ENCODE measurements at regions not wholly inside any gene's neighbourhood (a gene's known extent, or its start where the extent isn't known, plus 50 kb on each side); places are given as distances from the start of the nearest gene placed in this dataset.

- DNase-seq = no peak
Measured at GRCh38 chr6:145008715-145009114, 723.6 kb downstream of the UTRN start.

DNA sequence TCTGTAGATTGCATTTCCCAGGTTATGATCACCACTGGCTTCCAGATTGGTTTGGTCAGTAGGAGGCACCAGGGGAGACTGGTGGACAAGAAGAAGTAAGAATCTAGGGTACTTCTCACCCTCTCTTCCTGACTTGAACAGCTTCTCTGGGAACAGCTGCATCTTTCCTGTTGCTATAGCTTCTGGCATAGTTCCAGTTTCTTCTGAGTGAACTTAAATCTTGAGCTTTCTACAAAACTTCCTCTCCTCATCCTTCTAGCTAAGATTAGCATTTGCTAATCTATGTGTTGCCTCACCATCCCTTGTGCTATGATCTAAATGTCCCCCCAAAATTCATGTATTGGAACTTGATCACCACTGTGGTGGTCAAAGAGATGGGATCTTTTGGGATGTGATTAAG is 724.6 kb downstream of the UTRN start:
- DNase-seq = no peak

GRCh38 chr6:145012039-145012662 is 723.2 kb downstream of the EPM2A start:
- no peak for DNase-seq

GRCh38 chr6:145015739-145016558 is 719.4 kb downstream of the EPM2A start:
- DNase-seq = no peak

DNA sequence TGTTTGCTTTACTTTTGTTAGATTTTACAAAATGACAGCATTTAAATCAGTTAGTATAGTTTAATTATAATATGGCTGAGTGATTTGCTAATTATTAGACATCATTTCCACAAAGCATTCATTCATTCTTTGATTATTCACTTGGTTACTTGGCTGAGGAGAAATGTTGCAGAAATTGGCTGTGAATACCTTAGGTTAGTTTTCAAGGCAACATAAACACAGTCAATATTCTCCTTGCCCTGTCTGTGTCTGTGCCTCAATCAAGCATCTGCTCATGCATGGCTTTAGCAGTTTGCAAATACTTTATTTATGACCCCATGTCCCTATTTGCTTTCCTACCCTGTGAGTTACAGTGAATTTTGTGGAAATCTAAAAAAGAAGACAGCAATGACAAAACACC is 718.3 kb downstream of the EPM2A start:
- no peak for DNase-seq

DNA sequence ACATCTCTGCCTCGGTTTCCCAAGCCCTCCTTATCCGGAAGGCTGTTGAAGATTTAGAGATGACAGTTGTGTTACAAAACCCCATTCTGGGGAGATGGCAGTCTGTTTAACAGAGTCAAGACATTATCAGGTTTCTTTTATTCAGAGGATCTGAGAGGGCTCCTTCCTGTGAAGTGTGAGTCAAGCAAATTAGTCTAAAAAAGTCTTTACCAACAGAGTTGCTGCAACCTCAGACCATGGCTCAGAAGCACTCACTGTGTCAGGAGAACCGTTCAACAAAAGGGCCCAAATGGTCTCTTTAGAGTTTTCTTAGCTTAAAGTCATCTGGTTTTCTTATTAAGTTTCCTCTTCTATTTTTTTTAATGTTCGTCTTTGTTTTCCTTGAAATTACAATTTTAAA is 717.8 kb downstream of the EPM2A start:
- no peak for DNase-seq

DNA sequence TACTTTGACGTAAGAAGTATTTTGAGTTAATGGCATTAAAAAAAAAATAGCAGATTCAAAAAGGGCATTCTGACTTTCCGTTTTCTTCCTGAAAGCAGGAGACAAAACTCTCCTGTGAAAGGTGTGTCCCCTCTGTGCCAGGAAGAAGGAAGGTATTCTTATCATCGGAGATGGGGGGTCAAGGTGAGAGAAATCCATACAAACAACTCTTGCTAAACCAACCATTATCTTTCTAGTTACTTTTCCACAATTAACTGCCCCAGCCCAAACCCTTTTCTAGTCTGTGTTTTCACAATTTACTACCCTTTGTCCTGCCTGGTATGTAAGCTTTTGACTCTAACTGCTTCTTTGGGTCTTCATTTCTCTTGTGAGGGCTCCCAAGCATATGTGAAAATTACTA is 717.3 kb downstream of the EPM2A start:
- DNase-seq = no peak

GRCh38 chr6:145020114-145020513 is 715.2 kb downstream of the EPM2A start:
- no peak for DNase-seq

GRCh38 chr6:145020543-145020942 is 714.8 kb downstream of the EPM2A start:
- no peak for DNase-seq

GRCh38 chr6:145022199-145022796 is 713.0 kb downstream of the EPM2A start:
- DNase-seq = no peak

GRCh38 chr6:145023116-145023726 is 712.1 kb downstream of the EPM2A start:
- no peak for DNase-seq

GRCh38 chr6:145025488-145025887 is 709.8 kb downstream of the EPM2A start:
- no peak for DNase-seq

DNA sequence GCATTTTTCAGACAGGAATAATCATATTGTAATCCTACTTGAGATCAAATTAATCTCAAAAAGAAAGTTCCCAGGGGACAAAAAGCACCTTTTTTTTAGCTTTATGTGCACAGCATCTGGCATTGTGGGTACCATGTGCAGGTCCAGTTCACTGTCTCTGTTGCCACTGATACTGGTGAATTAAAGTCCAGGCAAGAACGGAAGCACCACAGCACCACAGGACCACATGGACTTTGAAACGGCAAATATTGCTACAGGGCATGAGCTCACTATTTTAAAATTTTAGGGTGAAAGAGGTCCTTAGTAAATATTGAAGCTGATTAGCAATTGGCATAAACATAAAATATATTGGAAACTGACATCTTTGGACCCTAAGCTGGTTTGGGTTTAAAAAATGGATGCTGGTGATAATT is 709.0 kb downstream of the EPM2A start:
- no peak for DNase-seq

- no peak for DNase-seq
Measured at GRCh38 chr6:145028144-145028818, 707.0 kb downstream of the EPM2A start.

GRCh38 chr6:145031001-145031400 is 704.3 kb downstream of the EPM2A start:
- DNase-seq = no peak

DNA sequence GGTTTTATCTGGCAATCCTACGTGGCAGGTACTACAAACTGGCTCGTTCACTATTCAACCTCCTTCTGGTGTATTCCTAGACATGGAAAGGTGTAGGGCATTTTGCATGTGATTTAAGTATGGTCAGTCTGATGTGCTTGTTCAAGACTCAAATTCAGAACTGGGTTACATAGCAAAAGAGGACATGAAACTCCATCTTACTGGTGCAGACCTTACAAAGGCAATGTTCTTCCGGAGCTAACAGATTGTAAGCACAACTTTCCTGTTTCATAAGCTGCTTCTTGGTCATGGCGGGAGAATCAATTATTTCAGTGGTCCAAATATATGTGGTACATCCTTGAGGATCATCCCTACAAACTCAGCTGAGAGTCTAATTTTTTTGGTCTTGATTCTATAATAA is 703.4 kb downstream of the EPM2A start:
- DNase-seq = no peak

DNA sequence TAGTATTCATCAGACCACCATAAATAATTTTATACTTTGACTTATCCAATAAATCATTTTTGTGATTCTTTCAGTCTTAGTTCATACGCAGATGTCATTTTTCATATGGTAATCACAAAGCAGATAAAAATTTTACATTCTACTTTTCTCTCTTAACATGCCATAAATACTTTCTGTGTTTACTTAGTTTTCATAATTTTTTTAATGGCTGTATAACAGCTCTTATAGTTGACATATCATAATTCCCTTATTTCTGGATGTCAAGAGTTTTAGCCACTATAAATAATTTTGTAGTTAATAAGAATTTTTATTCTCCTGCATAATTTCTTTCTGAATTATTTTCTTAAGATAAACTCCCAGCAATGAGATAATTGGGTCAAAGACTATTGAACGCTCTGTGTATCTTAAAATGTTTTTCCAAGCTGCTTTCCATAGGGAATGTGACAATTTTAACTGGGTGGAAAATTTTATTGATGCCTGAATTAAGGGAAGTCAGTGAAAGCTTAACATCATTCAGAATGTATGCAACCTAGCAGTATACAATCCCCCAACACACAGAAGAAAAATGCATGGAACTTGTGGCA is 702.7 kb downstream of the EPM2A start:
- no peak for DNase-seq

DNA sequence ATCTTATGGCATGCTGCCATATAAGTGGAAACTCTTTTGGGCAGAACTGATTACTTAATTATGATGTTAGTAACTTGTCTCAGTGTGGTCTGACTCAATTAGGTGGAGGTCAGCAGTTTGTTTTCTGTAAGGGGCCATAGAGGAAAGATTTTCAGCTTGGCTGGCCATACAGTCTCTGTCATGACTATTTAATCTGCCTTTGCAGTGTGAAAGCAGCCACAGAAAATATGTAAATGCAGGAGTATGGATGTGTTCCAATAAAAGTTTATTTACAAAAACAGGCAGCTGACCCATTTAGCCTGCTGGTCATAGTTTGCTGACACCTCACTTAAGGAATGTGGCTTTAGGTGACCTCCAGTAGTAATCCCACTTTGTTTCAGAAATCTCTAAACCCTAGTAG is 700.7 kb downstream of the EPM2A start:
- DNase-seq = no peak

- no peak for DNase-seq
Measured at GRCh38 chr6:145036236-145036635, 699.1 kb downstream of the EPM2A start.

- no peak for DNase-seq
Measured at GRCh38 chr6:145036848-145037567, 698.3 kb downstream of the EPM2A start.

- no peak for DNase-seq
Measured at GRCh38 chr6:145042559-145042958, 692.8 kb downstream of the EPM2A start.

GRCh38 chr6:145043926-145044500 is 691.3 kb downstream of the EPM2A start:
- no peak for DNase-seq
